ENCODE measurements at regions not wholly inside any gene's neighbourhood (a gene's known extent, or its start where the extent isn't known, plus 50 kb on each side); places are given as distances from the start of the nearest gene placed in this dataset.
"Not testable (repeated sequence)": the region's sequence is repeated elsewhere in the genome, so short reads cannot be mapped to it uniquely, and the experiment has no call there.

DNA sequence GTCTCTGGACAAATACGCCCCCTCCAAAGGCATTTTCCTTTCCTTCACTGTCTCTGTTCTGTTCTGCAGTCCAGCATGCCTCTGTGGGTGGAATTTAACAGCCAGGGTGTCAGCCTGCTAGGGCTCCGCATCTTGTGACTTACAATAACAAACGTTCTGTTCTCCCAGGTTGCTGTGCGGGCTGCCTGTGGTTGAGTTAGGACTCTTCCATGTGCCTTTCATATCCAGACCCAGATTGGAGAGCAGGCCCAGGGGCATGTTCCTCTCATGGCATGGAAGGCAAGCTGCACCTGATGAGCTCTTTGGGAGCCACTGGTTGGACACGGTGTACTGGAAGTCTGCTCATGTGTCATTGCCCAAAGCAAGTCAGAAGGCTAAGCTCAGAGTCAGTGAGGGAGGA, 742.8 kb upstream of the TPTE start:
- peaks cover 0 to 27% (median 0%) of the 10 kb centered on the region in 10 experiments; a peak in 4 of 20 replicates for H3K4me1 ChIP-seq
- not testable (repeated sequence) for H3K4me3 ChIP-seq; H3K36me3 ChIP-seq; H3K9ac ChIP-seq; H3K4me2 ChIP-seq; H3K27ac ChIP-seq; H3K27me3 ChIP-seq; H3K9me3 ChIP-seq (replicated peaks in 1 of 11); H4K20me1 ChIP-seq

DNA sequence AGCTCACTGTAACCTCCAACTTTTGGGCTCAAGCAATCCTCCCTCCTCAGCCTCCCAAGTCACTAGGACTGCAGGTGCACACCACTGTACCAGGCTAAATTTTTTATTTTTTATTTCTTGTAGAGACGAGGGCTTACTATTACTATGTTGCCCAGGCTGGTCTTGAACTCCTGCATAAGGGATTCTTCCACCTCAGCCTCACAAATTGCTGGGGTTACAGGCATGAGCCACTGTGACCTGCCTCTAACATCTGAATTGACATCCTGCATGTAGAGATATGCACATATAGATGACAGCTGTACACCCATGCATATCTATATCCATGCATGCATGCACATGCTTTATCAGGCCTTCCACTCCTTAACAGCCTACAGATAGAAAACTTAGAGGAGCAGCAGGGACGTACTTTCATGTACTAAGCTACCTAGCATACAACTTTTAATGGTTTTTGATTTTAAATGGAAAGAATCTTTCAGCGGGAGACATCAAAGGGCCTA, 740.9 kb upstream of the TPTE start:
- Histone ChIP-seq H3K9ac (no peak overlapping the region), H3K9me3 (replicated peaks in 1 of 11) (no peaks in the 10 kb centered on the region)

DNA sequence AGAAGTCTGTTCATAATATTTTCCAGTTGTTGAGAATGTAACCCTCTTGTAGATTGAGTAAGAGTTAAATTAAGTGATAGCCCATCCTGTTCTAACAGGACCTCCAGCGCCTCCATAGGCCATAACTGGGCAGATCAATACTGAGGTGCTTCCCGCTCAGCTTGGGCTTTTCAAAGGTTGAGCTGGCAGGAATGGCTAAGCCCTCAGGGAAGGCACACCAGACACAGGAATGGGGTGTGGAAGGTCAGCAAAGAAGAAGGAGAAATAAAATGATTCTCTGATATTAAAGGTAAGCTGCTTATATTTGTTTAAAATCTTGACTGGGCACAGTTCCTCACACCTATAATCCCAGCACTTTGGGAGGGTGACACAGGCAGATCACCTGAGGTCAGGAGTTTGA, 737.8 kb upstream of the TPTE start:
- H3K4me3 ChIP-seq; H3K9ac ChIP-seq; H3K27me3 ChIP-seq; H3K4me2 ChIP-seq; H3K9me3 ChIP-seq (replicated peaks in 1 of 11); H3K27ac ChIP-seq; H3K36me3 ChIP-seq; H4K20me1 ChIP-seq: not testable (repeated sequence)
- H3K4me1 ChIP-seq, result peaks cover 0 to 31% (median 0%) of the 10 kb centered on the region in 10 experiments; a peak in 4 of 20 replicates

More for the DNA sequence above, 740.9 kb upstream of the TPTE start:
- Histone ChIP-seq H3K36me3 (no peaks in the 10 kb centered on the region), H3K4me1 (peaks cover 0 to 27% (median 0%) of the 10 kb centered on the region in 10 experiments; a peak in 4 of 20 replicates), H3K27me3 (no peaks in the 10 kb centered on the region), H3K4me2 (peak overlapping the region in 2 of 11 experiments; percentile 31 to 63; a peak in 4 of 22 replicates), H3K4me3 (no peak overlapping the region), H4K20me1 (no peaks in the 10 kb centered on the region), H3K27ac (0 out of 22 replicates have a peak overlapping the region, but pooled peaks of 1 of the 11 experiments have one; percentile 0)
- no peak for TF ChIP-seq Cebpa-rat (IDR thresholded peaks at IDR 0.05)

DNA sequence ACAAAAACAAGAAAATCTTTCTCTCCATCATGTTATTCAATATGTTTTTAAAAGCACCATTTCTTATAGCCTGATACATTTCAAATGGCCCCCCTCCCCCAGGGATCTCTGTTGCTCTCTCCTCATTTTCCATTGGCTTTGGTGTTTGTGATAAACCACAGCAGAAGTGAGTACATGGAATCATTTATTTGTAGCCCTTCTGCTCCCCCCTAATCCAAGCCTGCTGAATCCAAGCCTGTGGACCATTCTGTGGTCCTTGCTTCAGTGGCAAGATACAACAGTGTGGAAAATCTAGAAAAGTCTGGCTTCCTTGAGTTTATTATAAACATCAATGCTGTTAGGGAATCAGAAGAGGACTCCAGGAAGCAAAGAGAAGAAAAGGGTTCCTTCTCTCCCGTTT, 737.2 kb upstream of the TPTE start:
- H3K4me2 ChIP-seq; H3K36me3 ChIP-seq; H3K27me3 ChIP-seq; H3K27ac ChIP-seq; H3K9ac ChIP-seq; H4K20me1 ChIP-seq; H3K9me3 ChIP-seq (replicated peaks in 1 of 11); H3K4me3 ChIP-seq: not testable (repeated sequence)
- peaks cover 0 to 37% (median 0%) of the 10 kb centered on the region in 10 experiments; a peak in 4 of 20 replicates for H3K4me1 ChIP-seq

DNA sequence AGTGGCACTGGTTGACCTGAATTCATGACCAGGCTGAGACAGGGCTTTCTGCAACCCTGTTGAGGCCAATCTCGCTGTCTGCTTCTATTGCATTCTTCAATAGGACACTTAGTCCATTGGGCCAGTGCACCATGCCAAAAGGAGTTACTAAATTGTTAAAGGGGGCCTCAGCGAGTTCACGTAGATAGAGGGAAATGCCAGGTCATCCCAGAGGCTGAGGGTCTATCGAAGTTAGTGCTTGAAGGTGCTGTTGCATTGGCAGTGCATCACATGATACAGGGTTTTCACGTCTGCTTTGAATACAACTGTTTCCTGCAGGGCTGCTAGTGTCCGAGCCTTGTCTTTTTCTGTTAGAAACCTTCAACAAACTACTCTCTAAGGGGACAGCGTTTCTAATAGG, 735.3 kb upstream of the TPTE start:
- H3K27me3 ChIP-seq, H3K4me3 ChIP-seq, H3K9ac ChIP-seq, H3K27ac ChIP-seq, H3K36me3 ChIP-seq, H4K20me1 ChIP-seq, H3K4me2 ChIP-seq: not testable (repeated sequence)
- Histone ChIP-seq H3K4me1 (peaks cover 0 to 48% (median 0%) of the 10 kb centered on the region in 10 experiments; a peak in 5 of 20 replicates), H3K9me3 (replicated peaks in 1 of 11) (peaks cover 0 to 11% (median 7%) of the 10 kb centered on the region in 11 experiments; a peak in 10 of 22 replicates)

DNA sequence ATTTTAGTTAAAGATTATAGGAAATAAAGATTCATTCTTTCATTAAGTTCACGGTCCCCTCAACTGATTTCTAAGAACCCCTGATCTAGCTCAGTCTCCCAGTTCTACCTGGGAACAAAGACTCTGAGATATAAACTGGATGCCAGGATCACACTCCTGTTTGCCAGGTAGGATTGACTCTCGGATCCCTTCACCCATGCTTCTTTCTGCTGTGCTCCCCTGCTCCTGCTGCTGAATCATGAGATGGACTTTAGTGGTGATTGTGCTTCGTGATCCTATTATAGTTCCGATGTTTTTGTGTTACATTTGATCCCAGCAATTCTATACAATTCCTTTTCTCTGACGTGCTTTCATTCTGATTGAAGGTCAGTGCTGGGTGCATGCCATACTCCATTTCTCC, 733.1 kb upstream of the TPTE start:
- H4K20me1 ChIP-seq, H3K27ac ChIP-seq, H3K9ac ChIP-seq, H3K4me3 ChIP-seq, H3K4me2 ChIP-seq, H3K27me3 ChIP-seq, H3K36me3 ChIP-seq: not testable (repeated sequence)
- Histone ChIP-seq H3K4me1 (peaks cover 0 to 50% (median 0%) of the 10 kb centered on the region in 10 experiments; a peak in 8 of 20 replicates), H3K9me3 (replicated peaks in 1 of 11) (peaks cover 10 to 32% (median 17%) of the 10 kb centered on the region in 11 experiments; a peak in 19 of 22 replicates)

DNA sequence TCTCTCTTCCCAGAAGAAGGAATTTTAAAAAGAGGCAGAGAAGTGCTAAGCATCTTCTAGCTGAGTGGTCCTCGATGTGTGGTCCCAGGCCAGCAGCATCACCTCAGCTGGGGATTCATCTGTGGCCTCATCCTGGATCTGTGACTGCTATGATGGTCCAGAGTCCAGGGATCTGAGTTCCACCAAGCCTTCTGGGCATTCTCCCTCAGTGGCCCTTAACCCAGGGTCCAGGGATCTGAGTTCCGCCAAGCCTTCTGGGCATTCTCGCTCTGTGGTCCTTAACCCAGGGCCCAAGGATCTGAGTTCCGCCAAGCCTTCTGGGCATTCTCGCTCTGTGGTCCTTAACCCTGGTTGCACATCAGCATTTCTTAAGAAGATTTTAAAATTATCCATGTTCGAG, 731.0 kb upstream of the TPTE start:
- peaks cover 0 to 67% (median 0%) of the 10 kb centered on the region in 10 experiments; a peak in 8 of 20 replicates for H3K4me1 ChIP-seq
- H3K27me3 ChIP-seq, H3K36me3 ChIP-seq, H4K20me1 ChIP-seq, H3K4me3 ChIP-seq, H3K9ac ChIP-seq: not testable (repeated sequence)
- H3K9me3 ChIP-seq (replicated peaks in 1 of 11), result peaks cover 10 to 34% (median 18%) of the 10 kb centered on the region in 11 experiments; a peak in 19 of 22 replicates
- H3K27ac ChIP-seq, result peak overlapping the region in 2 of 11 experiments; percentile 59 to 74; a peak in 3 of 22 replicates
- H3K4me2 ChIP-seq, result peak overlapping the region in 2 of 11 experiments; percentile 60 to 64; a peak in 4 of 22 replicates

DNA sequence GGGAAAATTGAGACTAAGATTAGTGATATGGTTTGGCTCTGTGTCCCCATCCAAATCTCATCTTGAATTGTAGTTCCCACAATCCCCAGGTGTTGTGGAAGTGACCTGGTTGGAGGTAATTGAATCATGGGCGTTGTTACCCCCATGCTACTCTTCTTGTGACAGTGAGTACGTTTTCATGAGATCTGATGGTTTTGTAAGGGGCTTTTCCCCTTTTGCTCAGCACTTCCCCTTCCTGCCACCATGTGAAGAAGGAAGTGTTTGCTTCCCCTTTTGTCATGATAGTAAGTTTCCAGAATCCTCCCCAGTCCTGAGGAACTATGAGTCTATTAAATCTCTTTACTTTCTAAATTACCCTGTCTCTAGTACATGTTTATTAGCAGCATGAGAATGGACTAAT, 729.9 kb upstream of the TPTE start:
- H3K9me3 ChIP-seq (replicated peaks in 1 of 11), result peaks cover 10 to 34% (median 18%) of the 10 kb centered on the region in 11 experiments; a peak in 19 of 22 replicates

DNA sequence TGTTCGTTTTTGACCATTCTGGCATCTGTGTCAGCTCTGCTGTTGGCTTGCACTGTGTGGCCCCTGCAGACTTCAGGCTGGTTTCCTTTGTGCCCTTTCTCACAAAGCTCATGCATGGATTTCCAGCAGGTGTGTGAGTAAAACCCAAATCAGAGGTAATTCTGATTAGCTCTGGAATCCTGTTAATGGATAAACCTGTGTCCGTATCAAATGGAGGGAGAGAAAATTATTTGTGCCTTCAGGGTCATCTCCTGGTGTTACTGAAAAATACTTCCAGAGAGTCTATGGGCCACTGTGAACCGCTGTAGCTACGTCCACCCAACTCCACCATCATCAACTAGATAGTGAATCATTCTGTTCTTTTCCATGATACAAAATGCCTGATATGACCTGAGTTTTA, 726.1 kb upstream of the TPTE start:
- H3K9ac ChIP-seq, H4K20me1 ChIP-seq, H3K27me3 ChIP-seq, H3K4me2 ChIP-seq, H3K36me3 ChIP-seq, H3K27ac ChIP-seq, H3K4me3 ChIP-seq: not testable (repeated sequence)
- Histone ChIP-seq H3K4me1 (peaks cover 0 to 45% (median 0%) of the 10 kb centered on the region in 10 experiments; a peak in 8 of 20 replicates), H3K9me3 (replicated peaks in 1 of 11) (peaks cover 9 to 32% (median 18%) of the 10 kb centered on the region in 11 experiments; a peak in 19 of 22 replicates)

More for the DNA sequence above, 729.9 kb upstream of the TPTE start:
- peak overlapping the region in 4 of 11 experiments; percentile 6 to 74 (median 58); a peak in 7 of 22 replicates for H3K27ac ChIP-seq
- H4K20me1 ChIP-seq, H3K4me3 ChIP-seq, H3K36me3 ChIP-seq, H3K27me3 ChIP-seq: not testable (repeated sequence)
- peaks cover 0 to 67% (median 0%) of the 10 kb centered on the region in 10 experiments; a peak in 8 of 20 replicates for H3K4me1 ChIP-seq
- H3K4me2 ChIP-seq, result peak overlapping the region in 3 of 11 experiments; percentile 13 to 65 (median 61); a peak in 6 of 22 replicates
- H3K9ac ChIP-seq, result peak overlapping the region in 1 of 11 experiments; percentile 13; a peak in 1 of 22 replicates

DNA sequence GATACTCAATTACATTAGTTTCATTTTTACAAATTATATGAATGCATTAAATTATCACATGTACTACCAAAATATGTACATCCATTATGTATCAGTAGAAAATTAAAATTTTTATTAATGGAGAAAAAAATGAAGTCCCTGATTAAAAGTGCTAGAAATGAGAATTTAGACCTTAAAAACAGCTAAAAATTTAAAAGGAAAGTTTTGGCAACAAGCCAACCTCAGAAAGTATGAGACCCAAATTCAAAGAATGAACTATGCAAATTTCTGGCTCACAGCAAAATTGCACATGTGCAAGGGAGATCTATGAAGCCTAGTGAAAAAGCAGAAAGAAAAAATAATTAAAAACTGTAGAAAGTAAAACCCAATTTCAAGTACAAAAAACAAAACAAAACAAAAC, 725.1 kb upstream of the TPTE start:
- H4K20me1 ChIP-seq, H3K4me2 ChIP-seq, H3K36me3 ChIP-seq, H3K27me3 ChIP-seq, H3K4me3 ChIP-seq, H3K9ac ChIP-seq, H3K27ac ChIP-seq: not testable (repeated sequence)
- H3K4me1 ChIP-seq, result peaks cover 0 to 35% (median 0%) of the 10 kb centered on the region in 10 experiments; a peak in 8 of 20 replicates
- peaks cover 6 to 22% (median 14%) of the 10 kb centered on the region in 11 experiments; a peak in 19 of 22 replicates for H3K9me3 ChIP-seq (replicated peaks in 1 of 11)

DNA sequence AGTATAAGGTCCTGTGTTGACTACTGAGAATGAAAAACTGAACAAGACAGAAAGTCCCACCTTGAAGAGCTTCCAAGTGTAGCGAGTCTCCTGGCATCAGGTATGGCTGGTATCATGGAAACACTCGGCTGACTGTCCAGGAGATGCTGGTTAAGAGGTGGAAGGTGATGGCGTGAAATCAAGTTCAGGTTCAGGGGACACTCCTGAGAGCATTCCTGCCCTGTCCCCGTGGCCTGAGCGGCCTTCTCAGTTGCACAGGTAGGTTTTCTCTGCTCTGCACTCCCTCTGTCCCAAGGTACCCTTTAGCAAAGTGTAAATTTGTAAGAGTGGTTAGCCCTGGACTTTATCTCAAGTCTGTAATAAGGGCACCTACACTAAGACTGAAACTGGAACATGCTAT, 713.7 kb upstream of the TPTE start:
- H3K9me3 ChIP-seq (replicated peaks in 1 of 11); H3K4me3 ChIP-seq; H3K36me3 ChIP-seq; H4K20me1 ChIP-seq; H3K4me2 ChIP-seq; H3K9ac ChIP-seq; H3K27me3 ChIP-seq; H3K27ac ChIP-seq; H3K4me1 ChIP-seq: not testable (repeated sequence)

DNA sequence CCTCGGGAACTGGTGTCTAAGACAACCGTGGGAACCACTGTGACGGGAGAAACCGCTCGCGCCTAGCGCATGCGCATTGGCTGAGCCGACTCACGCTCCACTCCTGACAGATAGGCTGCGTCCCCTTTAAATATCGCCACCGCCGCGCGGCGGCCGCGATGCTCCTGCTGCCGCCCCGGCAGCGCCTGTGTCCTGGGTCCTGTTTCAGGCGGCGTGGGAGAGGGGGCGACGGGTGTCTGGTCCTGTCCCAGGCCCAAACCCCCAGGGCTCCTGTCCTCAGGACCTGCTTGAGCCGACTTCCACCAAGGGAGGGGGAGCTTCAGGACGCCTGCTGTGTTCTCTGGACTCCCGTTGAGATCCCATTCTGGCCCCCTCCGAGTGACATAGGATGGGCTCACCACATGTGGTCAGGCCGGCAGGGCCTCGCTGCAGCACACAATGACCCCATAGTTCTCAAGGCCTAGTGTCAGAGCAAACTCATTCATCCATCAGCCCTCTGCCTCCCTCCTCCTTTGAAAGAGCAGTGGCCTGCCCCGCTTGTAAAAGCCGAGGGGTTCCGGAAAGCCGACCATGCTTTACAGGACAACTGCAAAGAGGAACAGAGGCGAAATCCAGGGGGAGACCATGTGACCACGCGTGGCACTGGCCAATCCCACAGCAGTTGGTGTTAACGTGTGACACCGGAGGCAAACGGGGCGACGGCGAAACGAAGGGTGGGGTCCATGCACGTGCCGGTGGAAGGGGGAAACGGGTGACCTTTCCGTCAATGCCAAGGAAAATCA, 710.0 kb upstream of the TPTE start:
- H3K27ac ChIP-seq, H3K4me3 ChIP-seq, H3K4me1 ChIP-seq: not testable (repeated sequence)

DNA sequence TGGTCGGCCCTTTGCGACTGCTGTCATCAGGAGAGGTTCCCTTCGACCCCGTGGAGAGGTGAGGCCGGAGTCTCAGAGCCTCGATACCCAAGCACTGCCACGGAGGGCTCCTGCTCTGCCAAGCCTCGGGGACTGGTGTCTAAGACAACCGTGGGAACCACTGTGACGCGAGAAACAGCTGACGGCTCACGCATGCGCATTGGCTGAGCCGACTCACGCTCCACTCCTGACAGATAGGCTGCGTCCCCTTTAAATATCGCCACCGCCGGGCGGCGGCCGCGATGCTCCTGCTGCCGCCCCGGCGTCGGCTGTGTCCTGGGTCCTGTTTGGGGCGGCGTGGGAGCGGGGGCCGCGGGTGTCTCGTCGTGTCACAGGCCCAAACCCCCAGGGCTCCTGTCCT, 708.9 kb upstream of the TPTE start:
- peaks cover 0 to 20% (median 10%) of the 10 kb centered on the region in 11 experiments; a peak in 8 of 22 replicates for H3K9me3 ChIP-seq (replicated peaks in 1 of 11)
- not testable (repeated sequence) for H3K27me3 ChIP-seq, H3K4me1 ChIP-seq, H3K36me3 ChIP-seq, H3K4me2 ChIP-seq, H3K27ac ChIP-seq, H3K9ac ChIP-seq, H4K20me1 ChIP-seq, H3K4me3 ChIP-seq

More for the DNA sequence above, 710.0 kb upstream of the TPTE start:
- H4K20me1 ChIP-seq, H3K9ac ChIP-seq, H3K4me2 ChIP-seq, H3K27me3 ChIP-seq, H3K36me3 ChIP-seq: not testable (repeated sequence)
- H3K9me3 ChIP-seq (replicated peaks in 1 of 11), result peaks cover 0 to 20% (median 10%) of the 10 kb centered on the region in 11 experiments; a peak in 8 of 22 replicates
